ENCODE measurements at regions not wholly inside any gene's neighbourhood (a gene's known extent, or its start where the extent isn't known, plus 50 kb on each side); places are given as distances from the start of the nearest gene placed in this dataset.

DNA sequence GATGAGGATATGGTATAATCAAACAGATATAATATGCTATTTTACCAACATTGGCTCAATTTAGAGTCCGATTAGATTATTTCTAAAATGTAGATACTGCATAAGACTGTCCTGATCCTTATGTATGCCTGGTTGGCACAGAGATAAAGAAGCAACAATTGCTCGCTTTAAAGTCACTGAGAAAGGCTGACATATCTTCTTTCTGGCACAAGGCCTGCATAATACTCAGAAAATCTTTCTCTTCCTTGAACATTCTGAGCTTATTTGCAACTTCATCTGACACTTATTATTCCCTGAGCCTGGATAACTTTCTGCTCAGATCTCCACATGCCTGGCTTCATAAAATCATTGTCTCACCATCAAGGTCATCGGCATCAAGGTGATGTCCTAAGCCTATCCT lies 219.3 kb upstream of the CDH9 start:
- H3K4me2 ChIP-seq (ENCODE audit: insufficient read depth in 1 of 2, low read depth in 2 of 2, low read length in 2 of 2): no peak overlapping the region
- no peaks in the 10 kb centered on the region for H3K36me3 ChIP-seq (ENCODE audit: control insufficient read depth in 2 of 4, insufficient read depth in 4 of 4, low read length in 3 of 4)
- WGBS, 2 experiments (ENCODE audit: extremely low coverage in 1 of 2, insufficient coverage in 1 of 2, insufficient read length in 1 of 2, insufficient replicate concordance in 2 of 2, low coverage in 1 of 2, low lambda C conversion rate in 2 of 2, missing lambda C conversion rate in 1 of 2): 92% methylated on average over 3 of the region's 3 CpGs; no CpG with 5 or more reads in 1 of the 2 experiments
- no peak overlapping the region for H2AK5ac ChIP-seq (ENCODE audit: low read depth, low read length)
- H3K9me3 ChIP-seq (ENCODE audit: insufficient read depth in 2 of 2, low read depth in 1 of 2, low read length in 1 of 2): no peaks in the 10 kb centered on the region
- no peak overlapping the region for H4K91ac ChIP-seq (replicated peaks; ENCODE audit: insufficient read length, low read length)
- no peak overlapping the region for H3K18ac ChIP-seq (ENCODE audit: extremely low read depth, low read length)
- H2BK15ac ChIP-seq (ENCODE audit: low read length): no peak overlapping the region
- no peak overlapping the region for H3K4me3 ChIP-seq (ENCODE audit: extremely low read depth in 1 of 4, insufficient read depth in 2 of 4, low read depth in 3 of 4, low read length in 4 of 4)
- no peaks in the 10 kb centered on the region for H3K27me3 ChIP-seq (replicated peaks in 1 of 4; ENCODE audit: control insufficient read depth in 3 of 4, extremely low read depth in 1 of 4, insufficient read depth in 3 of 4, low read length in 3 of 4)
- no peak overlapping the region for H3K27ac ChIP-seq (ENCODE audit: low read depth, low read length)
- no peak overlapping the region for H3K4ac ChIP-seq (replicated peaks; ENCODE audit: insufficient read length, low read depth, low read length)
- DNase-seq (ENCODE audit: low read depth in 1 of 2, low spot score in 2 of 2): no peak
- no peak for FAIRE-seq
- no peaks in the 10 kb centered on the region for H3K79me1 ChIP-seq (ENCODE audit: low read depth, low read length)
- no peak overlapping the region for H2BK20ac ChIP-seq (ENCODE audit: low read length)
- no peak overlapping the region for H4K5ac ChIP-seq (ENCODE audit: insufficient read length, low read depth, low read length)
- H3K23me2 ChIP-seq (ENCODE audit: low read depth, low read length): no peaks in the 10 kb centered on the region
- no peak overlapping the region for H2BK5ac ChIP-seq (ENCODE audit: low read depth, low read length)
- no peaks in the 10 kb centered on the region for H3K79me2 ChIP-seq (ENCODE audit: control insufficient read depth in 1 of 2, insufficient read depth in 2 of 2, low read length in 2 of 2)
- no peak overlapping the region for H2BK12ac ChIP-seq (ENCODE audit: low read depth, low read length)
- H2BK120ac ChIP-seq (replicated peaks; ENCODE audit: low read depth, low read length): no peak overlapping the region
- H3K9ac ChIP-seq (replicated peaks in 1 of 4; ENCODE audit: extremely low read depth in 1 of 4, low read depth in 3 of 4, low read length in 3 of 4): no peak overlapping the region
- CTCF ChIA-PET (ENCODE audit: partially characterized antibody): no interaction called here
- no peak overlapping the region for H3K23ac ChIP-seq (ENCODE audit: insufficient read length)
- H3K14ac ChIP-seq (ENCODE audit: insufficient read length): no peak overlapping the region
- no peak for TF ChIP-seq EZH2 (IDR thresholded peaks at IDR 0.05; ENCODE audit: low read depth, low read length, severe bottlenecking)
- no peak for TF ChIP-seq TEAD4 (IDR thresholded peaks at IDR 0.05; ENCODE audit: low read depth, low read length)
- no peak for TF ChIP-seq MAFK (IDR thresholded peaks at IDR 0.05; ENCODE audit: low read depth, low read length)
- no peak for TF ChIP-seq CHD1 (IDR thresholded peaks at IDR 0.05; ENCODE audit: low read depth, low read length)
- no peak for TF ChIP-seq EGR1 (IDR thresholded peaks at IDR 0.05; ENCODE audit: borderline replicate concordance, low read depth, low read length)
- TF ChIP-seq SP4 (IDR thresholded peaks at IDR 0.05; ENCODE audit: low read length): no peak
- no peak for TF ChIP-seq RNF2 (IDR thresholded peaks at IDR 0.05; ENCODE audit: borderline replicate concordance, low read depth, low read length, missing control alignments, poor library complexity, severe bottlenecking)
- TF ChIP-seq, protein P1, sequence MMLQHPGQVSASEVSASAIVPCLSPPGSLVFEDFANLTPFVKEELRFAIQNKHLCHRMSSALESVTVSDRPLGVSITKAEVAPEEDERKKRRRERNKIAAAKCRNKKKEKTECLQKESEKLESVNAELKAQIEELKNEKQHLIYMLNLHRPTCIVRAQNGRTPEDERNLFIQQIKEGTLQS (IDR thresholded peaks at IDR 0.05; ENCODE audit: insufficient read depth, low read depth, low read length): no peak
- TF ChIP-seq CEBPB (IDR thresholded peaks at IDR 0.05; ENCODE audit: low read depth, low read length): no peak
- TF ChIP-seq KDM5A (IDR thresholded peaks at IDR 0.05; ENCODE audit: low read length): no peak
- no peak for TF ChIP-seq JUN (IDR thresholded peaks at IDR 0.05; ENCODE audit: low read depth, low read length)
- TF ChIP-seq POU5F1 (IDR thresholded peaks at IDR 0.05; ENCODE audit: low read depth, low read length): no peak
- no peak for TF ChIP-seq SIX5 (IDR thresholded peaks at IDR 0.05; ENCODE audit: low read depth, low read length)
- no peak for TF ChIP-seq CBX8 (IDR thresholded peaks at IDR 0.05; ENCODE audit: borderline replicate concordance, low read depth, low read length)
- no peak overlapping the region for H3K56ac ChIP-seq (replicated peaks; ENCODE audit: insufficient read length, low read depth, low read length)
- POLR2A ChIA-PET (ENCODE audit: partially characterized antibody): no interaction called here
- H3K4me1 ChIP-seq (replicated peaks in 1 of 4; ENCODE audit: control insufficient read depth in 3 of 4, insufficient read depth in 4 of 4, low read length in 3 of 4): no peaks in the 10 kb centered on the region
- H2AFZ ChIP-seq (ENCODE audit: low read length): no peak overlapping the region
- no peaks in the 10 kb centered on the region for H4K20me1 ChIP-seq (replicated peaks in 1 of 2; ENCODE audit: control insufficient read depth in 1 of 2, insufficient read depth in 2 of 2, low read length in 2 of 2)
- no peak overlapping the region for H4K8ac ChIP-seq (ENCODE audit: extremely low read depth, insufficient read depth, low read length)

All from H1 (cell line).